ENCODE measurements at regions not wholly inside any gene's neighbourhood (a gene's known extent, or its start where the extent isn't known, plus 50 kb on each side); places are given as distances from the start of the nearest gene placed in this dataset.

GRCh38 chr1:4265836-4266235 lies 365.8 kb upstream of the C1orf174 start:
- TF ChIP-seq, protein P1, sequence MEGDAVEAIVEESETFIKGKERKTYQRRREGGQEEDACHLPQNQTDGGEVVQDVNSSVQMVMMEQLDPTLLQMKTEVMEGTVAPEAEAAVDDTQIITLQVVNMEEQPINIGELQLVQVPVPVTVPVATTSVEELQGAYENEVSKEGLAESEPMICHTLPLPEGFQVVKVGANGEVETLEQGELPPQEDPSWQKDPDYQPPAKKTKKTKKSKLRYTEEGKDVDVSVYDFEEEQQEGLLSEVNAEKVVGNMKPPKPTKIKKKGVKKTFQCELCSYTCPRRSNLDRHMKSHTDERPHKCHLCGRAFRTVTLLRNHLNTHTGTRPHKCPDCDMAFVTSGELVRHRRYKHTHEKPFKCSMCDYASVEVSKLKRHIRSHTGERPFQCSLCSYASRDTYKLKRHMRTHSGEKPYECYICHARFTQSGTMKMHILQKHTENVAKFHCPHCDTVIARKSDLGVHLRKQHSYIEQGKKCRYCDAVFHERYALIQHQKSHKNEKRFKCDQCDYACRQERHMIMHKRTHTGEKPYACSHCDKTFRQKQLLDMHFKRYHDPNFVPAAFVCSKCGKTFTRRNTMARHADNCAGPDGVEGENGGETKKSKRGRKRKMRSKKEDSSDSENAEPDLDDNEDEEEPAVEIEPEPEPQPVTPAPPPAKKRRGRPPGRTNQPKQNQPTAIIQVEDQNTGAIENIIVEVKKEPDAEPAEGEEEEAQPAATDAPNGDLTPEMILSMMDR (IDR thresholded peaks at IDR 0.05): no peak
- no peak for TF ChIP-seq POLR2A (IDR thresholded peaks at IDR 0.05)
